Keratinocyte (primary cell): ENCODE measurements at regions not wholly inside any gene's neighbourhood (a gene's known extent, or its start where the extent isn't known, plus 50 kb on each side); places are given as distances from the start of the nearest gene placed in this dataset.

Experiments
- EZH2 ChIP-seq: IDR thresholded peaks from one replicate; pipeline ENCODE4 v1.6.1; 2012; ENCODE audit warnings: inconsistent platforms, mild to moderate bottlenecking, low read length, moderate library complexity
- TF ChIP-seq, protein P1 (sequence below), 3 experiments: IDR thresholded peaks in 1 of 3; conservative IDR thresholded peaks in 1 of 3; optimal IDR thresholded peaks in 1 of 3; 2 replicates in 2 of 3; 3 replicates in 1 of 3; pipeline versions ENCODE3 to v1.5.1; 2011; ENCODE audit warnings: low read length in 3 of 3, mild to moderate bottlenecking in 3 of 3, moderate library complexity in 2 of 3, control low read depth in 1 of 3, inconsistent platforms in 1 of 3; ENCODE audit not compliant: insufficient read depth in 2 of 3; ENCODE audit errors: extremely low read depth in 1 of 3

GRCh38 chr2:226018641-226019040, 619.1 kb downstream of the NYAP2 start:
- TF ChIP-seq, protein P1, sequence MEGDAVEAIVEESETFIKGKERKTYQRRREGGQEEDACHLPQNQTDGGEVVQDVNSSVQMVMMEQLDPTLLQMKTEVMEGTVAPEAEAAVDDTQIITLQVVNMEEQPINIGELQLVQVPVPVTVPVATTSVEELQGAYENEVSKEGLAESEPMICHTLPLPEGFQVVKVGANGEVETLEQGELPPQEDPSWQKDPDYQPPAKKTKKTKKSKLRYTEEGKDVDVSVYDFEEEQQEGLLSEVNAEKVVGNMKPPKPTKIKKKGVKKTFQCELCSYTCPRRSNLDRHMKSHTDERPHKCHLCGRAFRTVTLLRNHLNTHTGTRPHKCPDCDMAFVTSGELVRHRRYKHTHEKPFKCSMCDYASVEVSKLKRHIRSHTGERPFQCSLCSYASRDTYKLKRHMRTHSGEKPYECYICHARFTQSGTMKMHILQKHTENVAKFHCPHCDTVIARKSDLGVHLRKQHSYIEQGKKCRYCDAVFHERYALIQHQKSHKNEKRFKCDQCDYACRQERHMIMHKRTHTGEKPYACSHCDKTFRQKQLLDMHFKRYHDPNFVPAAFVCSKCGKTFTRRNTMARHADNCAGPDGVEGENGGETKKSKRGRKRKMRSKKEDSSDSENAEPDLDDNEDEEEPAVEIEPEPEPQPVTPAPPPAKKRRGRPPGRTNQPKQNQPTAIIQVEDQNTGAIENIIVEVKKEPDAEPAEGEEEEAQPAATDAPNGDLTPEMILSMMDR (optimal IDR thresholded peaks at IDR 0.05 in 1 of 3, IDR thresholded peaks at IDR 0.05 in 1 of 3, conservative IDR thresholded peaks at IDR 0.05 in 1 of 3; ENCODE audit: extremely low read depth in 1 of 3, insufficient read depth in 2 of 3, low read length in 3 of 3) = no peak
- TF ChIP-seq EZH2 = no peak
